Spleen (tissue), 7 donors: ENCODE measurements at regions not wholly inside any gene's neighbourhood (a gene's known extent, or its start where the extent isn't known, plus 50 kb on each side); places are given as distances from the start of the nearest gene placed in this dataset.

Experiments
- POLR2A ChIP-seq, 3 donors: fragments of 450-650 bp; IDR thresholded peaks; one replicate each; pipeline ENCODE4 v1.5.1; 2017; ENCODE audit warnings: antibody characterized with exemption in 3 of 3, mild to moderate bottlenecking in 1 of 3
- POLR2AphosphoS5 ChIP-seq, 3 donors: sonication (generic); formaldehyde crosslinking; IDR thresholded peaks; one replicate each; pipeline ENCODE4 v1.5.1; 2017; ENCODE audit warnings: antibody characterized with exemption in 3 of 3
- TF ChIP-seq, protein P1 (sequence below), 11 experiments: fragments of 200-600 bp in 7 of 11; fragments of 450-650 bp in 4 of 11; sonication (generic) in 4 of 11; IDR thresholded peaks in 8 of 11; conservative IDR thresholded peaks in 3 of 11; 1 replicate in 7 of 11; 2 replicates in 4 of 11; pipeline versions ENCODE4 v1.4.0 to v1.8.0; 2016 to 2021; ENCODE audit warnings: antibody characterized with exemption in 11 of 11, inconsistent platforms in 4 of 11, mild to moderate bottlenecking in 1 of 11
- donor health status: DM: no; HTN: no; CAD: no; lungs with moderate emphysema.
- donor health status: DM: no; HTN: no; CAD: no.
- donor health status: DM: no; HTN: no; CAD: no.

DNA sequence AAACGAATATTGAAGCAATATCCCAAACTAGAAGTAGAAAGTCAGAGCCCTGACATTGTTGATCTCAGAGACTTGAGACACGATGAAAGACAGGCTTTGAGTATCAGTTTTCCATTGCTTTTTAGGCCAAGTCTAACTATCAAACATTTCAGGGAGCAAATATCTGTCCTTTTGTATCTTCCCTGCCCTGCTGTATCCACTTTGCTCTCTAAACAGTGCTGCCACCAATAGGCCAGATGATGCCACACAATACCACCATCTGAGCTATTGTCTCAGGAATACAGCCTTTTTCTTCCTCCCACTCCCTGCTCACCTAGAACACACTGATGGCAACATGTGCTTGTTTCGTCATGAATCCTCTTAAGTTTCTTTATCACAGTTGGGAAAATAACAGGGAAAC lies 62.6 kb upstream of the SPAG17 start:
- TF ChIP-seq, protein P1, sequence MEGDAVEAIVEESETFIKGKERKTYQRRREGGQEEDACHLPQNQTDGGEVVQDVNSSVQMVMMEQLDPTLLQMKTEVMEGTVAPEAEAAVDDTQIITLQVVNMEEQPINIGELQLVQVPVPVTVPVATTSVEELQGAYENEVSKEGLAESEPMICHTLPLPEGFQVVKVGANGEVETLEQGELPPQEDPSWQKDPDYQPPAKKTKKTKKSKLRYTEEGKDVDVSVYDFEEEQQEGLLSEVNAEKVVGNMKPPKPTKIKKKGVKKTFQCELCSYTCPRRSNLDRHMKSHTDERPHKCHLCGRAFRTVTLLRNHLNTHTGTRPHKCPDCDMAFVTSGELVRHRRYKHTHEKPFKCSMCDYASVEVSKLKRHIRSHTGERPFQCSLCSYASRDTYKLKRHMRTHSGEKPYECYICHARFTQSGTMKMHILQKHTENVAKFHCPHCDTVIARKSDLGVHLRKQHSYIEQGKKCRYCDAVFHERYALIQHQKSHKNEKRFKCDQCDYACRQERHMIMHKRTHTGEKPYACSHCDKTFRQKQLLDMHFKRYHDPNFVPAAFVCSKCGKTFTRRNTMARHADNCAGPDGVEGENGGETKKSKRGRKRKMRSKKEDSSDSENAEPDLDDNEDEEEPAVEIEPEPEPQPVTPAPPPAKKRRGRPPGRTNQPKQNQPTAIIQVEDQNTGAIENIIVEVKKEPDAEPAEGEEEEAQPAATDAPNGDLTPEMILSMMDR (IDR thresholded peaks at IDR 0.05 in 8 of 11, conservative IDR thresholded peaks at IDR 0.05 in 3 of 11) = no peak
- no peak for TF ChIP-seq POLR2A (IDR thresholded peaks at IDR 0.05)
- no peak for TF ChIP-seq POLR2AphosphoS5 (IDR thresholded peaks at IDR 0.05)
